ENCODE measurements at regions not wholly inside any gene's neighbourhood (a gene's known extent, or its start where the extent isn't known, plus 50 kb on each side); places are given as distances from the start of the nearest gene placed in this dataset.

DNA sequence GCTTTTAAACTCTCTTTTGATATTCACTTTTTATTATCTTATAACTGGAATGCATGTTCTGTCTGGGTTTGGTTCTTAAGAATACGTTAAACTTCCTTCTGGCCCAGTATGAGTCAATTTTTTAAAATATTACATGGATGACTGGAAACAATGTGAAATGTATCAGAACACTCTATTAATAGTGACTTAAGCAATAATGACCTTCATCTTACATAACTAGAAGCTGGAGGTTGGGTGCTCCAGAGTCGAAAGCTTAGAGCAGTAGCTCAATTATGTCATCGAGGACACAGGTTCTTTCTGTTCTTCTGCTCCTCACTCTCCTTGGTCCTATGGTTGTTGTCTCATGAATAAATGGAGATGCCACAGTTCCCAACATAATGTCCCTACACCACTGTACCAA is 91.6 kb upstream of the FOXD3 start:
- DNase-seq (ENCODE audit: low spot score in 2 of 2), result no peak
- no peaks in the 10 kb centered on the region for H3K27me3 ChIP-seq
- no peak overlapping the region for H3K4me3 ChIP-seq
- H3K36me3 ChIP-seq, result no peaks in the 10 kb centered on the region
- H3K27ac ChIP-seq, result no peak overlapping the region
- TF ChIP-seq EP300 (IDR thresholded peaks at IDR 0.05) (no peak), POLR2A (IDR thresholded peaks at IDR 0.05) (no peak), POLR2AphosphoS5 (IDR thresholded peaks at IDR 0.05) (no peak)
- TF ChIP-seq, protein P1, sequence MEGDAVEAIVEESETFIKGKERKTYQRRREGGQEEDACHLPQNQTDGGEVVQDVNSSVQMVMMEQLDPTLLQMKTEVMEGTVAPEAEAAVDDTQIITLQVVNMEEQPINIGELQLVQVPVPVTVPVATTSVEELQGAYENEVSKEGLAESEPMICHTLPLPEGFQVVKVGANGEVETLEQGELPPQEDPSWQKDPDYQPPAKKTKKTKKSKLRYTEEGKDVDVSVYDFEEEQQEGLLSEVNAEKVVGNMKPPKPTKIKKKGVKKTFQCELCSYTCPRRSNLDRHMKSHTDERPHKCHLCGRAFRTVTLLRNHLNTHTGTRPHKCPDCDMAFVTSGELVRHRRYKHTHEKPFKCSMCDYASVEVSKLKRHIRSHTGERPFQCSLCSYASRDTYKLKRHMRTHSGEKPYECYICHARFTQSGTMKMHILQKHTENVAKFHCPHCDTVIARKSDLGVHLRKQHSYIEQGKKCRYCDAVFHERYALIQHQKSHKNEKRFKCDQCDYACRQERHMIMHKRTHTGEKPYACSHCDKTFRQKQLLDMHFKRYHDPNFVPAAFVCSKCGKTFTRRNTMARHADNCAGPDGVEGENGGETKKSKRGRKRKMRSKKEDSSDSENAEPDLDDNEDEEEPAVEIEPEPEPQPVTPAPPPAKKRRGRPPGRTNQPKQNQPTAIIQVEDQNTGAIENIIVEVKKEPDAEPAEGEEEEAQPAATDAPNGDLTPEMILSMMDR (IDR thresholded peaks at IDR 0.05), result no peak
- 92% methylated on average over 3 of the region's 3 CpGs for WGBS
- no peaks in the 10 kb centered on the region for H3K4me1 ChIP-seq
- H3K9me3 ChIP-seq, result no peaks in the 10 kb centered on the region

DNA sequence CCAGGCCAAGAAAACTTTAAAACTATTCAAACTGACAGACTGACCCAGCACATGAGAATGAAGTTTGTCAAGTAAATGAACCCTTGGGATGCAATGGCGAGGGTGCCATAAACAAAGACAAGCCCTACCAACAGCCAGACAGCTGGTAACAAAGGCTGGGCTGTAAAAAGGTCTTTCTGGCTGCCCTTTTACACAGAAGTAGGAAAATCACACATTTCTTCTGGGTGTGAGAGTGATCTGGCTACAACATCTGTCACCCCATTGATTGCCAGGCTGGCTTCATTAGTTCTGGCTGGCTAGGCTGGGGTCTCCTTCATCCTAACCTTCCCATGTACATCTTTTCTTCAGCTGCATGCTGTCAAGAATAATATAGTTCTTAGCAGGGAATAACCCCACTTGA is 83.6 kb upstream of the FOXD3 start:
- DNase-seq (ENCODE audit: low spot score in 2 of 2), result no peak
- Histone ChIP-seq H3K4me3 (no peak overlapping the region), H3K27ac (no peak overlapping the region), H3K9me3 (no peaks in the 10 kb centered on the region), H3K4me1 (no peaks in the 10 kb centered on the region), H3K27me3 (no peaks in the 10 kb centered on the region), H3K36me3 (no peaks in the 10 kb centered on the region)
- TF ChIP-seq POLR2A (IDR thresholded peaks at IDR 0.05) (no peak), EP300 (IDR thresholded peaks at IDR 0.05) (no peak), POLR2AphosphoS5 (IDR thresholded peaks at IDR 0.05) (no peak)
- TF ChIP-seq, protein P1 (IDR thresholded peaks at IDR 0.05), result no peak
- 50% methylated on average over 1 of the region's 1 CpG for WGBS

DNA sequence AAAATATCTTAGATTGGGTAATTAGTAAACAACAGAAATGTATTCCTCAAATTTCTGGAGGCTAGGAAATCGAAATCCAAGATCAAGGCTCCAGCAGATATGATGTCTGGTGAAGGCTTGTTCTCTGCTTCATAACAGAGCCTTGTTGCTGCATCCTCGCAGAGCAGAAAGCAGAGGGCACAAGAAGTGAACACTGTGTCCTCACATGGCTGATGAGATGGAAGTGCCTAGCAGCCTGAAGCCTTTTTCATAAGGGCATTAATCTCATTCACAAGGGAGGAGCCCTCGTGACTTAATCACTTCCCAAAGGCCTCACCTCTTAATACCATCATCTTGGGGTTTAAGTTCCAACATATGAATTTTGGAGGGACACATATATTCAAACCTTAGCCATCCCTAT is 77.2 kb upstream of the FOXD3 start:
- DNase-seq (ENCODE audit: low spot score in 2 of 2), result no peak
- no peaks in the 10 kb centered on the region for H3K9me3 ChIP-seq
- WGBS, result 79% methylated on average over 3 of the region's 3 CpGs
- H3K27me3 ChIP-seq, result no peaks in the 10 kb centered on the region
- no peak overlapping the region for H3K27ac ChIP-seq
- H3K4me3 ChIP-seq, result no peak overlapping the region
- H3K4me1 ChIP-seq, result no peaks in the 10 kb centered on the region
- no peaks in the 10 kb centered on the region for H3K36me3 ChIP-seq
- no peak for TF ChIP-seq EP300 (IDR thresholded peaks at IDR 0.05)
- TF ChIP-seq, protein P1 (IDR thresholded peaks at IDR 0.05), result no peak
- TF ChIP-seq POLR2A (IDR thresholded peaks at IDR 0.05), result no peak
- no peak for TF ChIP-seq POLR2AphosphoS5 (IDR thresholded peaks at IDR 0.05)

DNA sequence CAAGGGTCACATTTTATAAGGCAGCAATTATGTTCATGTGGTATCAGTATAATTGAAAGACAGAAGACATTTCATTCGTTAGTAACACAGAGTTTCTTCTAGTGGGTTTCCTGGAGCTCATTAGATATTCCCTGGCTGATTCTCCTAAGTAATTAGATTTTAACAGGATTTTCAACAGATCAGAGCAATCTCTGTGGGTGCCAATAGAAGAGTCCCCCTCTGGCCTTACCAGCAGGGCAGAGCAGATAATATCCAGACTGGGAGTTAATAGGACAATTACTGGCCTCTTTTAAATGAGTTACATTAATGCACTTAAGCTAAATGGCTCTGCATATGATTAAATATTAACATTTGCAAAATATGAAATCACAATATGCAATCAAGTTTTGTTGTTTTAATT is 74.2 kb upstream of the FOXD3 start:
- TF ChIP-seq, protein P1 (IDR thresholded peaks at IDR 0.05), result no peak
- no peak for TF ChIP-seq POLR2A (IDR thresholded peaks at IDR 0.05)
- WGBS, result 71% methylated on average over 1 of the region's 1 CpG
- H3K36me3 ChIP-seq, result no peaks in the 10 kb centered on the region

DNA sequence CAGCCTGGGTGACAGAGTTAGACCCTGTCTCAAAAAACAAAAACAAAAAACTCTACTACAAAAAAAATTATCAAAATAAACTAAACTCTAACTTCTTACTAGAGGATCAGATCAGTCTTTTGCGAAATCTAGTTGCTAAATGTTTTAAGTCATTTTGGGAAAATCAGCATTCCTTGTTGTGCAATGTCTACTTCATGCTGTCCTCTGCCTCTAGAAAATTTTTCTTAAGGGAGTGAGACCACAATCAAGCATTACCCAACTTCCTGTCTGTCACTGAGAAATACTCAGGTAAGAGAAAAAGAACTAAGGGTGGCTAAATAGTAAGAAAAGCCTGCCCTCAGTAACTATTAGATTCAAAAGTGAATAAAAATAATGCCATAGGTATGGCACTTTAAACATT is 67.2 kb upstream of the FOXD3 start:
- TF ChIP-seq POLR2AphosphoS5 (IDR thresholded peaks at IDR 0.05), result no peak
- TF ChIP-seq, protein P1 (IDR thresholded peaks at IDR 0.05), result no peak
- TF ChIP-seq POLR2A (IDR thresholded peaks at IDR 0.05), result no peak
- no peak for TF ChIP-seq EP300 (IDR thresholded peaks at IDR 0.05)
- H3K4me3 ChIP-seq, result no peak overlapping the region
- DNase-seq (ENCODE audit: low spot score in 2 of 2), result no peak
- H3K36me3 ChIP-seq, result no peaks in the 10 kb centered on the region
- WGBS, result 91% methylated on average over 1 of the region's 1 CpG
- no peaks in the 10 kb centered on the region for H3K27me3 ChIP-seq
- no peak overlapping the region for H3K27ac ChIP-seq
- H3K9me3 ChIP-seq, result no peaks in the 10 kb centered on the region
- no peaks in the 10 kb centered on the region for H3K4me1 ChIP-seq

More for the DNA sequence above, 74.2 kb upstream of the FOXD3 start:
- no peak overlapping the region for H3K27ac ChIP-seq
- no peaks in the 10 kb centered on the region for H3K9me3 ChIP-seq
- no peaks in the 10 kb centered on the region for H3K4me1 ChIP-seq
- H3K4me3 ChIP-seq, result no peak overlapping the region
- no peak for DNase-seq (ENCODE audit: low spot score in 2 of 2)
- no peaks in the 10 kb centered on the region for H3K27me3 ChIP-seq

Data from suprapubic skin (tissue), 4 donors.